ENCODE measurements at regions not wholly inside any gene's neighbourhood (a gene's known extent, or its start where the extent isn't known, plus 50 kb on each side); places are given as distances from the start of the nearest gene placed in this dataset.
"Not testable (repeated sequence)": the region's sequence is repeated elsewhere in the genome, so short reads cannot be mapped to it uniquely, and the experiment has no call there.

GRCh38 chr12:129973236-129973961 lies 69.6 kb upstream of the TMEM132D start:
- no peak for TF ChIP-seq CTCF (IDR thresholded peaks at IDR 0.05; ENCODE audit: borderline replicate concordance, insufficient read depth, low read depth, low read length)

GRCh38 chr12:129984106-129984505 lies 80.3 kb upstream of the TMEM132D start:
- H3K4me3 ChIP-seq (ENCODE audit: low read depth, low read length), result no peak overlapping the region
- TF ChIP-seq CTCF (IDR thresholded peaks at IDR 0.05; ENCODE audit: borderline replicate concordance, insufficient read depth, low read depth, low read length), result no peak

More at GRCh38 chr12:129973236-129973961, 69.6 kb upstream of the TMEM132D start:
- no peak overlapping the region for H3K4me3 ChIP-seq (ENCODE audit: low read depth, low read length)

GRCh38 chr12:129987841-129988240 lies 84.0 kb upstream of the TMEM132D start:
- TF ChIP-seq CTCF (IDR thresholded peaks at IDR 0.05; ENCODE audit: borderline replicate concordance, insufficient read depth, low read depth, low read length), result no peak
- no peak overlapping the region for H3K4me3 ChIP-seq (ENCODE audit: low read depth, low read length)

GRCh38 chr12:129994634-129995033 lies 90.8 kb upstream of the TMEM132D start:
- no peak for TF ChIP-seq CTCF (IDR thresholded peaks at IDR 0.05; ENCODE audit: borderline replicate concordance, insufficient read depth, low read depth, low read length)
- no peak overlapping the region for H3K4me3 ChIP-seq (ENCODE audit: low read depth, low read length)

- H3K4me3 ChIP-seq (ENCODE audit: low read depth, low read length), result no peak overlapping the region
- no peak for TF ChIP-seq CTCF (IDR thresholded peaks at IDR 0.05; ENCODE audit: borderline replicate concordance, insufficient read depth, low read depth, low read length)
Observed at GRCh38 chr12:129997239-129997638, 93.4 kb upstream of the TMEM132D start.

- not testable (repeated sequence) for H3K4me3 ChIP-seq (ENCODE audit: low read depth, low read length)
Observed at GRCh38 chr12:130004310-130004877, 100.6 kb upstream of the TMEM132D start.

GRCh38 chr12:130007771-130008170 lies 103.9 kb upstream of the TMEM132D start:
- TF ChIP-seq CTCF (IDR thresholded peaks at IDR 0.05; ENCODE audit: borderline replicate concordance, insufficient read depth, low read depth, low read length), result no peak
- no peak overlapping the region for H3K4me3 ChIP-seq (ENCODE audit: low read depth, low read length)

Data from GM12875 (cell line).